ENCODE measurements at regions not wholly inside any gene's neighbourhood (a gene's known extent, or its start where the extent isn't known, plus 50 kb on each side); places are given as distances from the start of the nearest gene placed in this dataset.

- no peaks in the 10 kb centered on the region for H3K27me3 ChIP-seq (replicated peaks; ENCODE audit: insufficient read depth, low read depth, low read length, poor library complexity)
- no peaks in the 10 kb centered on the region for H3K4me1 ChIP-seq (ENCODE audit: insufficient read depth, low read length, poor library complexity, severe bottlenecking)
- intact Hi-C loops (cut with micrococcal nuclease; ENCODE audit: unreplicated experiment), result no loop called here
- ChIA-PET CTCF (no interaction called here), POLR2A (ENCODE audit: low non-redundant PET) (no interaction called here)
- TF ChIP-seq CTCF (conservative IDR thresholded peaks at IDR 0.05; ENCODE audit: low read depth, low read length) (no peak), EZH2 (IDR thresholded peaks at IDR 0.05; ENCODE audit: borderline replicate concordance, low read depth, low read length, poor library complexity, severe bottlenecking) (no peak)
- DNase-seq (ENCODE audit: low spot score), result no peak
- no peak overlapping the region for H3K4me3 ChIP-seq (ENCODE audit: low read depth, low read length, poor library complexity, severe bottlenecking)
- H3K36me3 ChIP-seq (ENCODE audit: insufficient read depth, low read length, poor library complexity, severe bottlenecking), result no peaks in the 10 kb centered on the region
- H3K27ac ChIP-seq (ENCODE audit: low read depth, low read length, poor library complexity, severe bottlenecking), result no peak overlapping the region
- BruUV-seq (replicated peaks), result no TSS peak
- H3K9me3 ChIP-seq (ENCODE audit: low read depth, low read length, poor library complexity, severe bottlenecking), result no peaks in the 10 kb centered on the region
Measured at GRCh38 chr14:78092040-78092439, 78.1 kb upstream of the NRXN3 start.

GRCh38 chr14:78103271-78103670 is 66.9 kb upstream of the NRXN3 start:
- CTCF ChIA-PET, result no interaction called here
- Histone ChIP-seq H3K27ac (ENCODE audit: low read depth, low read length, poor library complexity, severe bottlenecking) (no peak overlapping the region), H3K4me3 (ENCODE audit: low read depth, low read length, poor library complexity, severe bottlenecking) (no peak overlapping the region), H3K9me3 (ENCODE audit: low read depth, low read length, poor library complexity, severe bottlenecking) (no peaks in the 10 kb centered on the region), H3K36me3 (ENCODE audit: insufficient read depth, low read length, poor library complexity, severe bottlenecking) (no peaks in the 10 kb centered on the region), H3K4me1 (ENCODE audit: insufficient read depth, low read length, poor library complexity, severe bottlenecking) (no peaks in the 10 kb centered on the region), H3K27me3 (replicated peaks; ENCODE audit: insufficient read depth, low read depth, low read length, poor library complexity) (peaks cover 10% of the 10 kb centered on the region)
- POLR2A ChIA-PET (ENCODE audit: low non-redundant PET), result no interaction called here
- TF ChIP-seq CTCF (conservative IDR thresholded peaks at IDR 0.05; ENCODE audit: low read depth, low read length) (no peak), EZH2 (IDR thresholded peaks at IDR 0.05; ENCODE audit: borderline replicate concordance, low read depth, low read length, poor library complexity, severe bottlenecking) (no peak)
- no peak for DNase-seq (ENCODE audit: low spot score)
- intact Hi-C loops (cut with micrococcal nuclease; ENCODE audit: unreplicated experiment), result no loop called here
- BruUV-seq (replicated peaks), result no TSS peak

GRCh38 chr14:78104160-78104559 is 66.0 kb upstream of the NRXN3 start:
- BruUV-seq (replicated peaks), result no TSS peak
- Histone ChIP-seq H3K4me1 (ENCODE audit: insufficient read depth, low read length, poor library complexity, severe bottlenecking) (no peaks in the 10 kb centered on the region), H3K9me3 (ENCODE audit: low read depth, low read length, poor library complexity, severe bottlenecking) (no peaks in the 10 kb centered on the region), H3K36me3 (ENCODE audit: insufficient read depth, low read length, poor library complexity, severe bottlenecking) (no peaks in the 10 kb centered on the region), H3K27ac (ENCODE audit: low read depth, low read length, poor library complexity, severe bottlenecking) (no peak overlapping the region), H3K27me3 (replicated peaks; ENCODE audit: insufficient read depth, low read depth, low read length, poor library complexity) (peaks cover 10% of the 10 kb centered on the region), H3K4me3 (ENCODE audit: low read depth, low read length, poor library complexity, severe bottlenecking) (no peak overlapping the region)
- intact Hi-C loops (cut with micrococcal nuclease; ENCODE audit: unreplicated experiment), result no loop called here
- ChIA-PET POLR2A (ENCODE audit: low non-redundant PET) (no interaction called here), CTCF (no interaction called here)
- no peak for TF ChIP-seq CTCF (conservative IDR thresholded peaks at IDR 0.05; ENCODE audit: low read depth, low read length)
- TF ChIP-seq EZH2 (IDR thresholded peaks at IDR 0.05; ENCODE audit: borderline replicate concordance, low read depth, low read length, poor library complexity, severe bottlenecking), result no peak
- no peak for DNase-seq (ENCODE audit: low spot score)

Data from A673 (cell line).